ENCODE measurements at regions not wholly inside any gene's neighbourhood (a gene's known extent, or its start where the extent isn't known, plus 50 kb on each side); places are given as distances from the start of the nearest gene placed in this dataset.

GRCh38 chr20:12199703-12200102 is 282.0 kb downstream of the BTBD3 start:
- Histone ChIP-seq H3K27ac (no peak overlapping the region), H3K36me3 (replicated peaks in 1 of 2; ENCODE audit: insufficient read depth in 1 of 2, low read depth in 2 of 2) (no peaks in the 10 kb centered on the region), H3K9me3 (no peaks in the 10 kb centered on the region), H3K4me3 (no peak overlapping the region), H3K27me3 (no peaks in the 10 kb centered on the region), H3K4me1 (no peaks in the 10 kb centered on the region)
- ATAC-seq: no peak
- WGBS, 2 donors: 82 to 84% methylated on average over 4 to 5 of the region's 5 CpGs
- intact Hi-C loops (cut with DNase I): no loop called here
- no peak for TF ChIP-seq POLR2A (IDR thresholded peaks at IDR 0.05)
- no peak for TF ChIP-seq CTCF (IDR thresholded peaks at IDR 0.05)
- DNase-seq: no peak

- TF ChIP-seq POLR2A (IDR thresholded peaks at IDR 0.05) (no peak), CTCF (IDR thresholded peaks at IDR 0.05) (no peak)
- Histone ChIP-seq H3K27ac (no peak overlapping the region), H3K4me3 (no peak overlapping the region), H3K27me3 (no peaks in the 10 kb centered on the region), H3K36me3 (replicated peaks in 1 of 2; ENCODE audit: insufficient read depth in 1 of 2, low read depth in 2 of 2) (no peaks in the 10 kb centered on the region), H3K4me1 (no peaks in the 10 kb centered on the region), H3K9me3 (no peaks in the 10 kb centered on the region)
- DNase-seq: no peak
- no peak for ATAC-seq
- WGBS, 2 donors: 86 to 91% methylated on average over 5 of the region's 5 CpGs
- intact Hi-C loops (cut with DNase I): no loop called here
Observed at GRCh38 chr20:12201289-12201991, 283.7 kb downstream of the BTBD3 start.

- Histone ChIP-seq H3K4me1 (no peaks in the 10 kb centered on the region), H3K27ac (no peak overlapping the region), H3K4me3 (no peak overlapping the region), H3K36me3 (replicated peaks in 1 of 2; ENCODE audit: insufficient read depth in 1 of 2, low read depth in 2 of 2) (no peaks in the 10 kb centered on the region), H3K27me3 (no peaks in the 10 kb centered on the region), H3K9me3 (no peaks in the 10 kb centered on the region)
- TF ChIP-seq POLR2A (IDR thresholded peaks at IDR 0.05): no peak
- no peak for TF ChIP-seq CTCF (IDR thresholded peaks at IDR 0.05)
- intact Hi-C loops (cut with DNase I): no loop called here
- DNase-seq: no peak
- no peak for ATAC-seq
Observed at GRCh38 chr20:12203399-12203798, 285.7 kb downstream of the BTBD3 start.

- no peaks in the 10 kb centered on the region for H3K36me3 ChIP-seq (replicated peaks in 1 of 2; ENCODE audit: insufficient read depth in 1 of 2, low read depth in 2 of 2)
- no peak for TF ChIP-seq CTCF (IDR thresholded peaks at IDR 0.05)
- TF ChIP-seq POLR2A (IDR thresholded peaks at IDR 0.05): no peak
- no peaks in the 10 kb centered on the region for H3K27me3 ChIP-seq
- DNase-seq: no peak
- H3K4me3 ChIP-seq: no peak overlapping the region
- no peak for ATAC-seq
- no peaks in the 10 kb centered on the region for H3K4me1 ChIP-seq
- WGBS, 2 donors: 67 to 85% methylated on average over 1 of the region's 1 CpG
- no peak overlapping the region for H3K27ac ChIP-seq
- no peaks in the 10 kb centered on the region for H3K9me3 ChIP-seq
- intact Hi-C loops (cut with DNase I): no loop called here
Observed at GRCh38 chr20:12203981-12204380, 286.3 kb downstream of the BTBD3 start.

GRCh38 chr20:12207875-12208274 is 290.2 kb downstream of the BTBD3 start:
- Histone ChIP-seq H3K27me3 (no peaks in the 10 kb centered on the region), H3K4me3 (no peak overlapping the region), H3K27ac (no peak overlapping the region), H3K9me3 (no peaks in the 10 kb centered on the region), H3K36me3 (replicated peaks in 1 of 2; ENCODE audit: insufficient read depth in 1 of 2, low read depth in 2 of 2) (no peaks in the 10 kb centered on the region), H3K4me1 (no peaks in the 10 kb centered on the region)
- ATAC-seq (peak; percentile 65), DNase-seq (peak; percentile 44 to 56 (median 49))
- intact Hi-C loops (cut with DNase I): no loop called here
- TF ChIP-seq POLR2A (IDR thresholded peaks at IDR 0.05): no peak
- peak; percentile 45 to 74 (median 60) for TF ChIP-seq CTCF (IDR thresholded peaks at IDR 0.05)
- 5 to 11% methylated on average over 1 of the region's 1 CpG for WGBS, 2 donors

Data from body of pancreas (tissue), 4 donors.